Dedifferentiated amniotic fluid mesenchymal stem cell (primary cell): ENCODE measurements at regions not wholly inside any gene's neighbourhood (a gene's known extent, or its start where the extent isn't known, plus 50 kb on each side); places are given as distances from the start of the nearest gene placed in this dataset.

Experiments used
- DNase-seq: peaks from one replicate; pipeline ENCODE4 v3.0.0-alpha.2; 2016; ENCODE audit errors: extremely low spot score

DNA sequence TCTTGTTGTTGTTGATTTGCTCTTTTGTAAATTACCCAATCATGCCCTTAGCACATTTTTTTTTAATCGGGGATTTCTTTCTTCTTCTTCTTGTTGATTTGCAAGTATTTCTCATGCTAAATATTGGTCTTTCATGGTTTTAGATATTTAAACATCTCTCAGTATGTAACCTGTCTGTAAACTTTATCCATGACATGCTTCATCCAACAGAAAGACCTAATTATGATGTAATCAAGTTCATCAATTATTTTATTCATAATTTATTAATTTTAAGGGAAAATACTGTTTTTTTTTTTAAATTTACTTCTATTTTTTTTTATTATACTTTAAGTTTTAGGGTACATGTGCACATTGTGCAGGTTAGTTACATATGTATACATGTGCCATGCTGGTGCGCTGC, 69.8 kb downstream of the TNFSF18 start:
- DNase-seq, result no peak
